GM18498 (cell line): ENCODE measurements at regions not wholly inside any gene's neighbourhood (a gene's known extent, or its start where the extent isn't known, plus 50 kb on each side); places are given as distances from the start of the nearest gene placed in this dataset.

Experiments used
- ATAC-seq: cut with Tn5 transposase; IDR thresholded peaks from one replicate; pipeline ENCODE4 v1.9.1; 2021; ENCODE audit warnings: mild to moderate bottlenecking, moderate library complexity; ENCODE audit not compliant: unreplicated experiment

DNA sequence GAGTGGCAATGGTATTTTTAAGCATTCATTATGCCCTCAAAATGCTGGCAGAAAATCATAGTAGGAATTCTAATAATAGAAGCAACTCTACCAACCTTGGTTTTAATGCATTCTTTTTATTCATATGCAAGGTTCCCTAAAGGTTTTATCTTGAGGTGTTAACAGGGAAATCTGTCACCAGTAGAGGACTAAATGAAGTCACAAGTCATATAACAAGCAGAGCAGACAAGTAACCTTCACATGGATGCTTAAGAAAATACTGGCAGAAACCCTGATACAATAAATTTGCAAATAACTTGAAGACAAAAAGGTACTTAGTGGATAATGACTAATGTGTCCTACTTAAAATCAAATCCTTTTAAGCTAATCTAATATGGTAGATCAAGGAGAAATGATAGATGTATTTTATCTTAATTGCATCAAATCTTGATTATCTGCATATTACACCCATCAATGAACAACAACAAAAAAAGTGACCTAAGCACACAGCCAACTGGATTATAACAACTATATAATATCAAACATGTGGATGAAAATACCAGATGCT is 73.3 kb downstream of the RFC3 start:
- no peak for ATAC-seq

DNA sequence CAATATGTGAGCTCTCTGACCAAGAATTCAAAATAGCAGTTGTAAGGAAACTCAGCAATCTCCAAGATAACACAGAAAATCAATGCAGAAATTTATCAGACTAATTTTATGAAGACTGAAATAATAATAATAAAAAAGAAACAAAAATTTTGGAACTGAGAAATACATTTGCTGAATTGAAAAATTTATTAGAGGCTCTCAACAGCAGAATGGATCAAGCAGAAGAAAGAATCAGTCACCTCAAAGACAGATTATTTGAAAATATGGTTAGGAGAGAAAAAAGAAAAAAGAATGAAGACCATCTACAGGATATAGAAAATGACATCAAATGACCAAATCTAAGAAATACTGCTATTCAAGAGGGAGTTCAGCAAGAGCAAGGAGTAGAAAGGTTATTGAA is 75.6 kb downstream of the RFC3 start:
- no peak for ATAC-seq

DNA sequence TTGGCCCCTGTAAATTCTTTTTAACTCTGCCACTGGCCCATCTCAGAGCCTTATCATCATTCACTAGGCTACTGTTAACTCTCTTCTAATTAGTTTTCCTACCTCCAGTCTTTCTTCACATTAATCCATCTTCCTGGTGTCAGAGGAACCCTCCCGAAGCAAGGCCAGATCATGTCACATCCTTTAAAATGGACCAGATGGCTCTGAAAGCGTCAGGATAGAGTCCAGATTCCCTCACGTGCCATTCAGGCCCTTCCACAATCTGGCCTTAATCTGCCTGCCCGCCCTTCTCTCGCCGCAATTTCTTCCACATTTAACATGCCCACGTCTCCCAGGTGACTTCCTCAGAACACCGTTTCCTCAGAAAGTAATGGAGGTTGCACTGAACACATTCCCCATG is 86.5 kb downstream of the RFC3 start:
- ATAC-seq: no peak

DNA sequence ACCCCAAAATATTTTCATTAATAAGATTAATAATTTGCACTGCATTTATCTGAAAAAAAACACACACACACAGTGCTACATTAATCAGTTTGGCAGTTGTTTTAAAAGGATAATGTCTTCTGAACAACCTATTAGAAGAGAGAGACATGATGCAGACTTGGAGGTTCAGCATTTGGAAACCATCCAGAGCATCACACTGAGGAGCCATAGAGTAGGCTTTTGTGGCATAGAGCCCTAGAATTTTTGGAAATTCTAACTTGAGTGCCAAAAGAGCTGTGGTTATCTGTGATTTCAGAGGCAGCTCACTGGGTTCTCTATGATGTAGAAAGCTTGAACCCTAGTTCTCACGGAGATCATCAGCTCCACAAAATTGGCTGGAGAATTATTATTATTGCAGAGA is 90.2 kb downstream of the RFC3 start:
- no peak for ATAC-seq

DNA sequence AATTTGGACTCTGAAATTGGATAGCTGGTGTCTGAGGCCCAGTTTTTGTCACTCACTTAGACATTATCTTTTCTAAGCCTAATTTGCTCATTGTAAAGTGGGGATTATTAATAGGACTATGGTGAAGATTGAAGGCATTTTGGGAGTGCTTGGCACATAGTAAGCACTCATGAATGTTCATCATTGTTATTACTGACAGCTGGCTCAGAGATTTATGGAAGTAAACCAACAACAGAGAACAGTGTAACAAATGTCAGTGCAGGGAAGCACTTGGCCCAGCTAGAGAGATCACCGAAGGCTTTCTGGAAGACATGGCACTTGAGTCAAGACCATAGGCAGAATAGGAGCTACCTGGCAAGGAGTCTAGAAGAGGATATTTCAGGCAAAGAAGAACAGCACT is 92.3 kb downstream of the RFC3 start:
- ATAC-seq: no peak

DNA sequence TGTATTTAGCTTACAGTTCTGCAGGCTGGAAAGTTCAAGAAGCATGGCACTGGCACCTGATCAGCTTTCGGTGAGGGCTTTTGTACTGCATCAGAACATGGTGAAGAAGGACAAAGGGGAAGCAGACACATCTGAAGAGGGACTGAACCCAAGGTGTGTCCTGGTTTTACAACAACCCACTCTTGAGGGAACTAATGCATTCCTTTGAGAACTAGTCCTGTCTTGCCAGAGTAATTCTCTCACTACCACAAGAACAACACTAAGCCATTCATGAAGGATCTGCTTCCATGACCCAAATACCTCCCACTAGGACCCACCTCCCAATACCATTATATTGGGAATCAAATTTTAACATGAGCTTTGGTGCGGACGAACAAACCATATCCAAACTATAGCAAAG is 93.6 kb downstream of the RFC3 start:
- ATAC-seq: no peak

DNA sequence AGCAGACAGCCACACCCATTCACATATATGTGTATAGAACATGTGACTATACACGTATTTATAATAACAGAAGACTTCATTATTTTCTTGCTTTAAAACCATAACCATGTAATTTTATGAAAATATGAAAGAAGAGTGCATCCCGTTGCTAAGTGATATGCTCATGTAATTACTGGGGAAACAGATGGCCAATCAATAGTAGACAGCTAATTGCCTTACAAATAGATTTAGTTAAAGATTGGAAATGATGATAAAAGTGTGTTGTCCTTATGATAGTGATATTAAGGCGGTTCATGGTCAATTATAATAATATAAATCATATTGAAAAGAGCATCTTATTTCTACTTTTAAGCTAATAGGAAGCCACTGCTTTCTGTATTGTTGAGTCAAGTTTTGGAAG is 95.9 kb downstream of the RFC3 start:
- no peak for ATAC-seq

DNA sequence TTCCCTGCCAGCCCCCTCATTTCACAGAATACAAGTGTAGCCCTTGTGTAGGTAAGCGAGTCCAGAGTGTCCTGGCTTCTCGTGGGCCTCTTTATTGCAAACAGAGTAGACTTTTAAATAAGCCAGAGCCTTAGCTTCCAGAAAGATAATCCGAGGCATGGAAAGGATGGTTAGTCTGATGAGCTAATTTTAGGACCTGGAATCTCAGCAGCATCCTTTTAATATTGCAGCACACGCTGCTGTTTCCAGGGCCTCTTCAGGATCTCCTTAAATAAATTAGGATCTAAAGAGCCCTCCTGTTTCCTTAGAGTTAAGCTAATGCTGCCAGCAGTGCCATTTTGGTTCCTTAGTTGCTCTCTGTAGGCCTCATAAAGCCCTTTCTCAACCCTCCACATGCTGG is 99.2 kb downstream of the RFC3 start:
- no peak for ATAC-seq

DNA sequence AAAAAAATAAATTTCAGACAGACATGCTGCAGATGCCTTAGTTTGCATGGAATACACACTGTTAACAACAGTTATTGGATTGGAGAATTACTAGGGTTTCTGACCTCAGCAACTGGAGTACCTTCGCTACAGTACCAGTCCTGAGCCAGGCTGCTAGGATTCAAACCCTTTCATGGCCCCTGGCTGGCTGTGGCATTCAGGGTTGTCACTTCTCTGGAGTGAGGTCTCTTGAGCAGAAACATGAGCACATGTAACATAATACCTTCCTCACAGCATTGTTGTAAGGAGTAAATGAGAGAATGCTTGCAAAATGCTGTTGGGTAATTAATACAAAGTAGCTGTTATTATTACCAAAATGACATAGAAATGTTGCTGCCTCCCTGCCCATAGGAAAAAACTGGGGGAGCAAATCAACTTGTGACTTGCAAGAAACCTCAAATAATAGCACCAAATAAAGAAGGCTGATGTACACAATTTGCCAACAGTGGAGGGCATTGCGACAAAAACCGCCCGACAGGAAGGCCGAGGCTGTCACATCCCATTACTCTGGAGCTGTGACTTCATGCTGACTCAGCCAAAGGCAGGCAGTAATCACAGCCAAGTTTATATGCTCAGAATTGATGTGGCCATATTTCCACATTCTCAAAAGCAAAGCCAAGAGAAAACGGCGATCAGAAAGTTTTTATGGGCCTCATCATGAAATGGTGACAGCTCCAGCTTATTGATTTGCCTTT is 100.4 kb downstream of the RFC3 start:
- ATAC-seq: no peak

DNA sequence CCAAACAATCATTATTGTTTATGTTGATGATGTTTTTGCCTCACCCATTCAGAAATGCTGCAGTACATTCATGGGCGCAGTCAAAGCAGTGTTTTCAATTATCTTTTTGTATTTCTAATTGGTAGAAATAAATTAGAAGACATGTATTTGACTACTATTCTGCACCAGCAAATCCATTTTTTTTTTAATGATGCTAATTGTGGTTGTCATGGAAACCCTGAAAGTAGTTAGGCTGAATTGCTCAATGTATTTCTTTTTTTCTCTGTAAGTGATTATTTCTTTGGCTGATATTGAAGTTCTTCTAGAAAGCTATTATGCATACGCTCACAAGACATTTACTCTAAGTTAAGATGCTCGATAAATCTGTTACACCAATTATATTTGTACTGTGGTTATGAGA is 101.2 kb downstream of the RFC3 start:
- ATAC-seq: no peak

DNA sequence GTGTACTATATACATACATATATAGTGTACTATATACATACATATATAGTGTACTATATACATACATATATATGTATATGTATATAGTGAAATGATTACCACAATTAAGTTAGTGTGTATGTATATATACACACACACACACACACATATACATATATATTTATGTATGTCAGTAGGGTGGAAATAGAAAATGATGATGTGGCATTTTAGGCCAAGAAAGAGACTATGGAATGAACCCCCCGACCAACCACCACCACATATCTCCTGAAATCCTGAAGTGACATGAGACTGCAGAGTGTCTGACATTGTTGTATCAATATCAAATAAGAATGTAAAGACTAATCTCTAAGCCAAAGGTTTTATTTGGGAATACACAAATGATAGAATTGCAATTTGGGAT is 107.6 kb downstream of the RFC3 start:
- no peak for ATAC-seq

DNA sequence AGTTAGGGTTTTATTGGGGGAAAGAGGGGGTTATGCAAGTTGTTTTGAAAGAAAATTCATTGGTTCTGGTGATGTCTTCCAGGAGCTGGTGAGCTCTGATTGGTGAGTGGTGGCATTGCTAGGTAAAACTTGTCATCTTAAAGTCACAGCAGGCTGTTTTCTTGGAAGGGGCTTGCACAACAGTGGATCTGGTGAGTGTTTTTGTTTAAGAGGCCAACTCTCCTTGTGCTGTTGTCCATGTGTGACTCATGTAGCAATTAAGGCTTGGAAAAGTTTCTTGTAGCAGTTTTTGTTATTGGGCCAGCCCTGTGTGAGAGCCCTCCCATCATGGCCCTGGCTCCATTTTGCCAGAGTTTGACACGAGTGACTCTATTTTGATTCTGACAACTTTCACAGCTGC is 109.4 kb downstream of the RFC3 start:
- ATAC-seq: no peak

DNA sequence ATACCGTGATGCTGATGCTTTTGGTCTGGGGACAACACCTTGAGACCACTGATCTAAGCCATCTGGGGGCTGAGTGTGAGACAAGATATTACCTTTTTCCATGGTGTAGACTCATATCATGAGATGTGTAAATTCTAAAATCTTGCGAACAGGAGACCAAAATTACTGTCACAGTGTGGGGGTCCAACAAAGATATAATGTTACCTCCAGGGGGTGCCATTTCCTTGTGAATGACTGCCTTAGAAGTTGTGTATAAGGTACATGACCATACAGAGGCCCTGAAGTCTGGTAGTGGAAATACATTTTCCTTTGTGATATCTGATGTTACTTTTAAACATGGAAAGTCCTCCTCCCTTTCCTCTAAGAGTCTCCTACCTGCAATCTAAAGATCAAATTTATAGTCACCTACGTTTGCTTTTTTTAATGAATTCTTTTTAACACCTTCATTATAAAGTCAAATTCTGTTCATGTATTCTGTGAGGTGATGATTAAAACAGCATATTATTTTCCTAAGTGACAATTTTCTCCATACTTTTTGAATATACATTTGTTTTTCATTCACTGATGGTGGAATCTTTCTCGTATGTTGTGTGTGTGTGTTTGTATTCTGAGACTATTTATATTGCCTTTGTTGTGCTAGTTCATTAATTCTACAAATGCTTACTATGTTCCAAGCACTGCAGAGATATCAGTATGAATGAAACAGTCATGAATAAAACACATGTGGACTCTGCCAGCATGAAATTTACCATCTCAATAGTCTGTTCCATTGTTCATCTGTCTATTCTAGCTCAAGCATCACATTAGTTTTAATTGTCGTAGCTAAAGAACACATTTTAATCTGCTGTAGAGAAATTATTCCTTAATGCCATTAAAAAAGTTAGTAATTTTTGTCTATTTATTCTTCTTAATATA is 113.7 kb downstream of the RFC3 start:
- ATAC-seq: peak; percentile 74

DNA sequence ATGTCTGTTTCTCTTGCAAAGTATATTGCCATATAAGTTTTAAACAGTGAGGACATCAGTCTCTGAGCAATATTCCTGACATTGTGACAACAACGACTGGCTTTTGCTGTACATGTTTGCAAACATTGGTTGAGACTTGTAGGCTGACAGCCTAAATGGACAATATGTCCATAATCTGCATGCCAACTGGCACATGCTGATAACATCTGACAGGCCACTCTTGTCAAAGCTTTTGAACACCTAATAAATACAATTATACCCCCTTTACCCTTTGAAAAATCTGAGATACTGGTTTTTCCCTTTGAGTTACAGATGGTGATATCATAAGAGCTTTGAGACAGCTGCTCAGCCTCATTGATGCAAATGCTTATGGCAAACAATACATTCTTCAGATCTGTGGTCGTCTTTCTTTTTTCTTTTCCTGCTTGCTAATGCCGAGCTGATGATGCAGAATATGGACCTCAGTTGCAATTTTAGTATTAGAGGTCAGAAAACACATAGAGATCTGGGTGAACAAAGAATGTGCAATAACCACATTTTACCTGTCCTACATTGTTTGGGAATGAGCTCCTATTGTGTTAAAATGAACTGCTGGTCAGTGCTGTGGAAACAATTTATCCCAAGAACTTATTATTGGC is 114.9 kb downstream of the RFC3 start:
- ATAC-seq: no peak

DNA sequence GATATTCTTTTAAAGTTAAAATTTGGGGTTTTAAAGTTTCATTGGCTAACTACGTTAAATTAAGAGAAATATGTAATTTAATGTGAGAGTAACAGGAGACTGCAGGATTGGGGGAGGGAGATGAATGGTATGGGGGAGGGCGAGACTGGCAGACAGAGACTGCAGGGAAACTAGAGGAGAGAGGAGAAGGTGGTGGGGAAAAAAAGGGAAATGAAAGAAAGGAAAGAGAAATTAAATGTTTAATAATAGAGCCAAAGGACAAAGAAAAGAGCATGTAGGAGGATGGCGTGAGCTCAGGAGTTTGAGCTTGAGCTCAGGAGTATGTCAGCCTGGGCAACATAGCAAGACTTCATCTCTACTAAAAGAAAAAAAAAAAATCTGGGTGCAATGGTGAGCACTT is 115.9 kb downstream of the RFC3 start:
- ATAC-seq: no peak

DNA sequence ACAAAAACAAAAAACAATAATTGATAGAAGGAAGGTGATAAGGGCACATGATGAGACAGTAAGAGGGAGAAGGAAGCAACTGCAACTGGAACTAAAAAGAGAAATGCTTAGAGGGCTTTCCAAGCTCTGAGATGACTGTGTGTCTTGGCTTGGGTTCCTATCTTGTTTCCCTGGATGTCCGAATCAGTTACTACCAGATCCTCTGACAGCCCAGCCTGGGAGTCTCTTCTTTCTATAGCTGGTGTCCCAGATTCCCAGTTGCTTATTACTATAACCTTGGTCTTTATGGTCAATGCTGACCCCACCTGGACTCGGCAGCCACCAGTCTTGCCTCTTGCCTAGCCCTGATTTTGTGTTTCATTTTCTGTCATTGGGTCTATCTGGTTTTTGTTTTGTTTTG is 116.4 kb downstream of the RFC3 start:
- no peak for ATAC-seq

DNA sequence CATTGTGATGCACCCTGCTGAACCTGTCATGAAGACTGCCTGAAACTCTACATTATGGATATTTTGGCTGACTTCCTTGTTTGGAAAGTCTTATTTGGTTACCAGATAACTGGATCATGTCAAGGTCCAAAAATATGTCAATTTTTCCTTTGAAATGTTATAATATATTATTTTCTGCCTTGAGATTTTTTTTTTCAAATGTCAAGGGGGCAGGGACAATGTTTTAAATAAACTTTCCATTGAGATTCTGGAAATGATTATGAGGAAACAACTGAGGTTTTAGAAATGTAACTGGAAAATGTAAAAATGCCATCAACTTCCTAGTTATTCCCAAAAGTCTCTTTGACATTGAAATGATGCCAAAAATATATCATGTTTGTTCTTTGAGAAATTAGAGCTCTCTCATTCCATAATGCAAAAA is 117.0 kb downstream of the RFC3 start:
- ATAC-seq: no peak

DNA sequence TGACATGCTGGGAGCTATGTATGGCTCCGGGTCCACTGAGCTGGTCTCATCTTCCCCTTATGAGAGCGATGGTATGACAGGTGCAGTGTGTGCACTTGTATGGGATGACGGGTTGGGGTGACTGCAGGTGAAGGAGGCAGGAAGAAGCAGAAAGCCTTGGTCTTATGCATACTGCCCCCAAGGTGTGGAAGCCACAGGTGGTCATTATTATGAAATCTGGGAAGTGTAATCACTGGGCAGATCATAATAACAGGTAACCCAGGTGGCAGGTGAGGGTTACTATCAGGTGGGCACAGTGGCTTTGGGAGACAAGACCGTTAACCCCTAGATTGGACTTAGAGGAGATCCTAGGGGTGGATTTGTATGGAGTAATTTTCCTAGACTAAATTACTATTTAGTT is 118.0 kb downstream of the RFC3 start:
- no peak for ATAC-seq

DNA sequence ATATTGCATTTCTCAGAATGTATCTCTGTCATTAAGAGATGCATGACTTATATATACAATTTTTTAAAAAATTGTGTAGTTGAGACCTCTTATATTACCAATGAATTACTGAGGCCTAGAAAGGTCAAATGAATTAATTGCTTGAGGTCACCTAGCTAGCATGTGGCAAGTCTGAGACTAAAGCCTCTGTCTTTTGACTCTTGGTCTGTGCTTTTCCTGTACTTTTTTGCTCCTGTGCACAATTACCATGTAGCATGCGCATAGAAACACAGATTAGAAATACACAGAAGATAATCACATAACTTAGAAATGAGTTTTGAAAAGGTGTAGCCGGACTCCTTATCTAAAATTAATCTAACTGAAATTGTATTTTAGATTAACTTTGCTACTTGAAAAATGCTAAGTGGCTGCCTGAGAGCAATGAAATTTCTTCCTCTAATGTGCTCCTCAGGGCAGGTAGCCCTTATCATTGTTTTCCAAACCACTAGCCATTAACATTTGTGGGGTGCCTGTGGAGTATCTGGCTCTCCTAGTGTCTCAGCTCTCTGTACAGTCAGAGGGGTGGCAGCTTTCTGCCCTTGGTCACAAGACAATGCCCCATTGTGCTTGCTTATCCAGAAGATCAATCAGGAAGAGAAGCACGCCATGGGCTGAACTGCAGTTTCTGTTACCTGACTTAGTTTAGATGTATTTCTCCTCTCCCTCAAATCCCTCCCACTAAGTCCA is 119.6 kb downstream of the RFC3 start:
- ATAC-seq: no peak

DNA sequence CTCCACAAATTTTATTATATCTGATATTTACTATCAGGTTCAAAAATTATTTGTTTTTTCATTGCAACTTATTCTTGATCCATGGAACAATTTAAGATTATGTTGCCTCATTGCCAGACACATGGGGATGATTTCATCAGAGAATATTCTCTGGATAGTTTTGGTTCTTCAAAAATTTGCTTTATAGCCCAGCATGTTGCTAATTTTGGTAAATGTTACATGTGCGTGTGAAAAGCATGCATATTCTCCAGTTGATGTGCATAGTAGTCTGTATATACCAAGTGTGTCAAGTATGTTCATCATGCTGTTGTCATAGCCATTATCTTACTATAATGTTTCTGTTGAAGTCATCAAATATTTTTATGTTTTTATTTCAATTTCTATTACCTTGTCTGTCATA is 122.3 kb downstream of the RFC3 start:
- ATAC-seq: no peak

DNA sequence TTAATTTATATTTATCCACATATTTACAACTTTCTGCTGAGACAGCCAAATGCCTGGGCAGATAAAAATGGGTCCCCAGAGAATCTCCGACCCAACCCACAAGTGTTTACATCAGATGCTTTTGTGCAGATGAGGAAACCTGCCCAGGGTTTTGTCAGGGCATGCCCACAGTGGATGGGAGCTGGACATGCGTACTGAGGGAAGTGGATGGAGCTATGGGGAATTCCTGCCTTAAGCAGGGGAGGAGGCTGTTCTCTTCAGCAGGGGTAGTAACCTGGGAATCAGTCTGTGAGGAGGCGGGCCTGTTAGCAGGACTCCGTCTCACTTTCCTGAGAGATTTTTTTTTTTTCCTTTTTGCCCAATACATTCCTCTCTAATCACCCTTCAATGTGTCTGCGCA is 122.9 kb downstream of the RFC3 start:
- no peak for ATAC-seq
